ENCODE measurements at regions not wholly inside any gene's neighbourhood (a gene's known extent, or its start where the extent isn't known, plus 50 kb on each side); places are given as distances from the start of the nearest gene placed in this dataset.

- TF ChIP-seq POLR2A (IDR thresholded peaks at IDR 0.05; ENCODE audit: low read depth, low read length) = no peak
- no peak for TF ChIP-seq CTCF (IDR thresholded peaks at IDR 0.05; ENCODE audit: extremely low read depth in 1 of 2, insufficient read depth in 1 of 2, low read depth in 1 of 2, low read length in 2 of 2)
- TF ChIP-seq EZH2 (IDR thresholded peaks at IDR 0.05; ENCODE audit: borderline replicate concordance, low read depth, low read length, severe bottlenecking) = no peak
- TF ChIP-seq POLR2AphosphoS5 (IDR thresholded peaks at IDR 0.05; ENCODE audit: insufficient read depth, low read depth, low read length) = no peak
- TF ChIP-seq MYC (IDR thresholded peaks at IDR 0.05; ENCODE audit: low read depth, low read length) = no peak
- TF ChIP-seq JUN (IDR thresholded peaks at IDR 0.05; ENCODE audit: borderline replicate concordance, insufficient read depth, insufficient read length, low read depth) = no peak
- no peak for TF ChIP-seq MAX (IDR thresholded peaks at IDR 0.05; ENCODE audit: insufficient read depth, insufficient read length)
- no peak for TF ChIP-seq GATA2 (IDR thresholded peaks at IDR 0.05; ENCODE audit: insufficient read depth, insufficient read length, low read depth, low read length)
Observed at GRCh38 chr15:29396176-29396811, 126.7 kb upstream of the NSMCE3 start.
